OCI-M1 (cell line): ENCODE measurements at regions not wholly inside any gene's neighbourhood (a gene's known extent, or its start where the extent isn't known, plus 50 kb on each side); places are given as distances from the start of the nearest gene placed in this dataset.

ENCODE experiments used
- DNase-seq: peaks from one replicate; lab custom pipeline; 2025; lab: John Stamatoyannopoulos, UW

DNA sequence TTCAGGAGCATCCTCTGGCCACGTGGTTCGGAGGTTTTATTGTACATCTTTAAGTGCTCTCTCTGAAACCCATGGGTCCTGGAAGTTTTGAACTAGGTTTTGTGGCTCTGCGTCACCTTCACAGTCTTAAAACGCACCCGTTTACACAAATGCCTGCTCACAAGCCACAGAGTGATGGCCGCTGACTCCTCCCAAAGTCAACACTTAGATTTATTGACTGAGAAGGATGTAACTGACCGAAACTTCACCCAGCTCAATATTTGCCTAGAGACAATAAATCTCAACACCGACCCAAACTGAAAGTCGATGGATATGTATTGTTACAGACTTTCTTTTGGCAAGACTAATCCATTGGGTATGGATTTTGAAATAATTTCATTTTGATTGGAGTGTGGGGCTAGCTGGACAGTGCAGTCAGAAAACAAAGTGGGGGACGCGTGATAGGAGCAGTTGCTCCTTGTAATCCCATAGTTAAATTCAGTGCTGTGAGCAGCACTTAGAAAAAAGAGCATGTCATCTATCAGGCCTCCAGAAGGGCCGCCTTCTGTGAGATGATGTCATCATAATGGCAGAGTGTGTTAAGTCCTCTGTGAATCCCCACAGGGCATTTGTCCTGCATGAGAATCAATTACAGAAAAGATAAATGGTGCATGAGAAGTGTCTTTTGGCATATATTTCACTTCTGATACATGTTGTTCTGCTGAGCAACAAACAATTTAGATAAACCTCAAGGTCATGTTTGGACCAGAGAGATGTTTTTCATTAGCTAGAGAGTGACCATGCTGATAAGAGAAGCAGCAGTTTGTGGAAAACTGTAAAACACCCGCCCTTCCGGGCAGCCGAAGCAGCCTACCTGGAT lies 183.7 kb downstream of the INO80D start:
- peak; percentile 47 for DNase-seq

DNA sequence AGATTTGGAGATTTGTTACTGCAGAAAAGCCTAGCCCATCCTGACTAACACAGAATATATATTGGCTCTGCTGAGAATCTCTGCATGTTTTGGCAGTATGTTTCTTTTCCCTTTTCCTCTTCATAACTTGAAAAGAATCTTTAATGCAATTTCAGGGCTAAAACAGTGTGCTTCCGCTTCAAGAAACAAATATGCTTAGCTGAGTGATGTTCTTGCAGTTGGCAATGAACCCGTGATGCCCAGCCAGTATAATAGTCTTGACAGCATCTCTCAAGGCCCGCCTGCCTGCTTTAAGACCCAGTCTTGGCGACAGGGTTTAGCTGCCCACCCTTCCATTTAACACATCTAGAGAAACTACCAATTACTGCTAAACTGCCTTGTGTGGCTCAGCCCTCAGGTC lies 184.5 kb downstream of the INO80D start:
- DNase-seq: no peak

DNA sequence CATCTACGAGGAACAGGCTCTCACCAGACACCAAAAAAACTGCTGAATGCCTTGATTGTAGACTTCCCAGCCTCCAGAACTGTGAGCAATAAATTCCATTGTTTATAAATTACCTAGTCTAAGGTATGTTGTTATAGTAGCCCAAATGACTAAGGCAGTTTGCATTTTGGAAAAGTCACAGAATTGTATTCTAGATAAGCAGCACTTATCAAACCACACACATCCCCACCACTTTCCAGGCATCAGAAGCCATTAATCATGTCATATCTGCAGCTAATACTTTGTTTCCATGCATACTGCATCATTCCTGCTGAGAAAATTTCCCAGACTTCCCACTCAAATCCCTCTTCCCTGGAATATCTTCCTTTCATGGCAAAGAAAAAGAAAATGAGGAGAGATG lies 187.2 kb downstream of the INO80D start:
- peak; percentile 4 for DNase-seq

DNA sequence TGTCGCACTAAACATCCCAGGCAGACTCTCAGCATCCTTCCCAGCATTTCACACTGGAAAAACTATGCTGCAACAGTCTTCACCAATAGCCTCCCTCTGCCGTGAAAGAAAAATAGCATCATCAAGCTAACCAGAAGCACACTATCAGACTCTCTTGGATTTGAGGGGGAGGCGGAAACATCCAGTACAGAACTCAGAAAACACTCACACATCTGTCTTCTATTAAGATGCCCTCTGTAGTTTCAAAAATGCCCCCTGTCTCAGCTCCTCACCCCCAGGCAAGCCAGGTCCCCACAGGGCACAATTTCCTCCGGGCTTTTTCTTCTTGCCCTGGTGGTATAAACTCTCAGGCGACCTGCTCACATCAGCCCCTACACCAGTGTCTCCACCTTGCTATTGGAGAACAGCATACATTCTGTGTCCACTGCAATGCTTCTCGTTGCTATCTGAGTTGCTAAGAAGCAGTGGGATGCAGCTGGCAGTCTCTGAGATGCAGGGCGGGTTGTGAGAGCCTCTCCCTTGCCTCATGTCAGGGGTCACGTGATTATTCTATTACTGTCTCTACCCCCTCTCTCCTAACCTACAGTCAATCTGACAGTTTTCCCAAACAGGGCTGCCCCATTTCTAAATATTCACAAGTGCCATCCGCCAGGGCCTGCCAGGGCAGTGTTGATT lies 189.9 kb downstream of the INO80D start:
- no peak for DNase-seq

DNA sequence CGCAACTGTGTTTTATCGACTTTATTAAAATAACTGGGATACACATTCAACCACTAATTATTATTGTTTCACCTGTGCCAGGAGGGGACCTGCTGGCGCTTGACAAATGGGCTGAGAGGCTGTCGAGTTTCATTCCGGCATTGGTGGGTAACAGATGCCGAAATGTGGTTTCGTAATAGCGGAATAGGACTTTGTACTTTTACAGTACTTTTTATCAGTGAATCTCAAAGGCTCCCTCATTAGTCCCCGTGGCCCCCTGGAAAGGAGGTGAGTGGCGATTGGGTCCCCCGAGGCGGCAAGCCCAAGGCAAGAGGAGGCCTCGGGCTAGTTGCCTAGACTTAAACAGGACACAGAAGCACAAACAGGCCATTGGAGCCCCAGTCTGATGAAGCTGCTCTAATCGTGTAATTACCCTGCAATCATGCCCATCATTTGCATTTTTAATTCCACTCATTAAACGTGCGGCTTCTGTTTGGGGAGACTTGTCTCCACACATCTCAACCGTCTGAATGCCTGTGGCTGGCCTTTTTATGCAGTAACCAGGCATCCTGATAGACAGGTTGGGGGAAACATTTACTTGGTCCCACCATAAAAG lies 193.2 kb downstream of the INO80D start:
- no peak for DNase-seq

DNA sequence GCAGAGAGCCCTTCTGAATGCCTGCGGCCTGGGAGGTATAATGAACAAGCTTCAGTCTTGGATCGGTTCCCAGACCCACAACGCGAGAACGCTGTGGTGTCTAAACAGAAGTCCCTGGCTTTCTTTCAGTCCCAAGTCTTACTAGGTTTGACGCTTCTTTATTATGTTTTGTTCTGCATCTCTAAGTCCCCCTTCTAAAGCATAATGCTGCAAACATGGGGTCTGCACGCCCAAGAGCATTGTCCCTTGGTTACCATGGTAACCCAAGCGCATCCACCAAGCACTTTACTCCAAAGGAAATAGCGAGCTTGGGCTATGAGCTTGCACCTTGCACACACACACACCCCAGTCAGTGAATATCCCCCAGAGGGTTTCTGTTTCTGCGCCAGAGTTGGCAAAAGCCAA lies 193.7 kb downstream of the INO80D start:
- DNase-seq: no peak

DNA sequence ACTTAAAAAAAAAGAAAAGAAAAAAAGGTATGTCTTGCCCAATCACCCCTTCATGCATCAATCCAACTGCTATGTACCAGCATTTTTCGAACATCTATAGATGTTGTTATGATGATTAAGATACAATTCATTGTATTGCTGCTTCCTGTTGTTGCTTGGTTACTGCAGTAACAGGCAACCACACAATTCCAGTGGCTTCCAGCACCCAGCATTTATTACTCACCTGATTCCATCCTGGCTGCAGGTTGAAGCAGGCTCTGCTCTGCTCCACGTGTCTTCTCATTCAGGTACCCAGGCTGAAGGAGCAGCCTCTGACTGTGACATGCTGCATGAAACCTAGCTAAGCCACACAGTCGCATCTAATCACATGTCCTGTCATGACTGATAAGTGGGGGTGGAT lies 196.9 kb downstream of the INO80D start:
- DNase-seq: no peak

DNA sequence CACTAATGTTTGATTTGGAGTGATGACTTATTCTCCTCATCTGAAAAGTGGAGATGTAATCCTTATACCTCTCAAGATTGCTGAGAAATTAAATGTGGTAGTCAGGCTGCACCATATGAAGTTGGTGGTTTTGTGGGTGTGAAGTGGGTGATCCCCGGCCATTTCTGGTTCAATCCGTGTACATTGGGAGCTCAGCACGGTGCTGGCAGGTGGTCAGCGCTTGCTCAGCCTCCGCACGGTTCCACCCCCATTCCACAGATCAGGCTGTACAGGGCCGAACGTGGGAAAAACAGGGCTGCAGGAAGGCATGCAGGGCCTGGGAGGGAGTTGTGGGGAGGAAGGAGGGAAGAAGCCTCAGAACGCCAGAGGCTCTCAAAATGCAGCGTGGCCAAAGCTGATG lies 198.3 kb downstream of the INO80D start:
- no peak for DNase-seq

DNA sequence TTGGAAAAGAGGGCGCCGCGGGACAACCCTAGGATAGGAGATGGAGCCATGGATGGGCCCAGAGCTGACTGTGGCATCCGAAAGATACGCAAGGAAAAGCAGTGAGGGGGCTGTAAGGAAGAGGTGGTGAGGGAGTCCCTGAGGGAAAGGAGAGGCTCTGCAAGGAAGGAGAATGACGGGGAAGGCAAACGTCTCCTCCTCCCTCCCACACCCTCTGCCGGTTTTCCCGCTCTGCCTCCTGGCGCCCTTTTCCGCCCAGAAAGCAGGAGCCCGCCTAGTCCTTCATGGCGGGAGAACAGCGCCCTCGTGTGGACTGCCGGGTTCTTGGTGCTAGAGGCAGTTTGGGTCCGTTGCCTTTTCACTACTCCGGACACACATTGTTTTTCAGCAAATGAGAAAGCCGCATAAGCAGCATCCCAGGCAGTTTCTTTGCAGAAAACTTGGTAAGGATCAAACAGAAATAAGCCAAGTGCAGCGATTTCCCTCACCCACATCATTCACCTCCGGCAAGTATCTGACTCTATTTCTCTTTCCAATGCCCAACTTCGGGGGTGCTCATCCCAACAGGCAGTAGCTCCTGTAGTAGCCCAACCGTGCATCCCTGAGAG lies 200.4 kb downstream of the INO80D start:
- peak; percentile 83 for DNase-seq

DNA sequence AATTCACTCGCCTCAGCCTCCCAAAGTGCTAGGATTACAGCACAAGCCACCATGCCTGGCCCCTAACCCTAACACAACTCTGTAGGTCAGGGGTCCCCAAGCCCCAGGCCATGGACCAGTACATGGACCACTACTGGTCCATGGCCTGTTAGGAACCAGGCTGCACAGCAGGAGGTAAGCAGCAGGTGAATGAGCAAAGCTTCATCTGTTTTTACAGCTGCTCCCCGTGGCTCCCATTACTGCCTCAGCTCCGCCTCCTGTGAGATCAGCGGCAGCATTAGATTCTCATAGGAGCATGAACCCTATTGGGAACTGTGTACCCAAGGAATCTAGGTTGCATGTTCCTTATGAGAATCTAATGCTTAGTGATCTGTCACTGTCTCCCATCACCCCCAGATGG lies 201.7 kb downstream of the NRP2 start:
- DNase-seq: no peak

DNA sequence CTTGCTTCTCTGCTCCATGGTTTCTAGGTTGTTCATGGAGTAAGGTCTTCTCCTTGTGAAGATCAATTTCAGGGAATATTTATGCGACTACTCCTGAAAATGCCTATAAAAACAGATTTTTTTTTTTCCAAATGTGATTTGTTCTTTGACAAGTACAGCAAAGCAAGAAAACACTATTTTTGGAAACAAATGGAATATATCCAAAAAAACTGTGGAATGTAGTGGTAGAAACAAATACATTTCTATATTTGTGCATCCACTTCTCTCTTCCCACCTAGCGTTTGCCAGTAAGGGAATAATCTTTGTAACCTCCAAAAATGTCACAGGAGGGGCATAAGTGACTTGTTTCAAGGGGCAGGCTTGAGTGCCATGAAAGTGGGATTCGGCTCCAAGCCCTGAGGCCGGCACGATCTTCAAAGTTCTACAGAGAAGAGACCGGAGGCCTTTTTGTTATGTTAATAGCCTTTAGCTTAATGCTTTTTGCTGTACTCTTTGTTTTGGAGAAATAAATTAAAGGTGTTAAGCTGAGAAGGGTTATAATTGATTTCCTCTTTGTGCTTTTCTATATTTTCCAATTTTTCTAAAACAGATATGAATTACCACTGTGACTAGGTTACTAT lies 200.6 kb downstream of the NRP2 start:
- no peak for DNase-seq

DNA sequence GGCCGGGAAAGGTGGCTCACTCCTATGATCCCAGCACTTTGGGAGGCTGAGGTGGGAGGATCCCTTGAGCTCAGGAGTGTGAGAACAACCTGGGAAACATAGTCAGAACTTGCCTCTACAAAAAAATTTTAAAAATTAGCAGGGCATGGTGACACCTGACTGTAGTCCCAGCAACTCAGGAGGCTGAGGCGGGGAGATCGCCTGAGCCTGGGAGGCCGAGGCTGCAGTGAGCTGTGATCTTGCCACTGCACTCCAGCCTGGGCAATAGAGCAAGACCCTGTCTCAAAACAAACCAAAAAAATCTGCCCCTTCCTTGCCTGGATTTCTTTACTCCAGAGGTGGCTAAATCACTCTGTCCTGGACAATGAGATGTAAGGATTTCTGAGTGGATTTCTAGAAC lies 197.7 kb downstream of the NRP2 start:
- DNase-seq: no peak

DNA sequence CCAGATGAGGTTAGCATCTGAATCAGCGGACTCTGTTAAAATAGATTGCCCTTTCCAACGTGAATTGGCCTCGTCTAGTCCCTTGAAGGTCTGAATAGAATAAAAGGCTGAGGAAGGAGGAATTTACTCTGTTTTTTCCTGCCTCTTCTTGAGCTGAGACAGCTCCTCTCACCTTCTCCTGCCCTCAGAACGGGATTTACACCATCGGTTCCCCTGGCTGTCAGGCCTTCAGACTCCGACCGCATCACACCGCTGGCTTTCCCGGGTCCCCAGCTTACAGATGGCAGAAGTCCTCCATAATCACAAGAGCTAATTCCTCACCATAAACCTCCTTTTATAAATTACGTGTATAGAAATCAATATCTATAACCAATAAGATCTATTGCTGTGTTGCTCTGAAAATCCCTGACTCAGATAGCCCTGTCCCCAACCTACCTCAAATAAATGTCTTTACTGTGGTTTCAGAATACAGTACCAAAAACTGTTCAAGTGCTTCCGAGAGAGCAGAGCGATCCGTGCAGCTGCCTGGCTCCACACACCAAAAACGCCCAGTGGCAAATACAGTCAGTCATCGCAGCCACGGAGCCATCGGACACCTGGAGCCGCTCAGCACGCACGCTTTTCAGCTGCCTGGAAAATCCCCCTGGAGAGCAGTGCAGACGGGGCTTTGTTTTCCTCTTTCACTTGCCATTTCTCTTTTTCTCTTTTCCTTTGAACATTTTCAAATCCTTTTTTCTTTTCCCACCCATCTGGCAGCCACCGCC lies 196.9 kb downstream of the NRP2 start:
- DNase-seq: no peak

DNA sequence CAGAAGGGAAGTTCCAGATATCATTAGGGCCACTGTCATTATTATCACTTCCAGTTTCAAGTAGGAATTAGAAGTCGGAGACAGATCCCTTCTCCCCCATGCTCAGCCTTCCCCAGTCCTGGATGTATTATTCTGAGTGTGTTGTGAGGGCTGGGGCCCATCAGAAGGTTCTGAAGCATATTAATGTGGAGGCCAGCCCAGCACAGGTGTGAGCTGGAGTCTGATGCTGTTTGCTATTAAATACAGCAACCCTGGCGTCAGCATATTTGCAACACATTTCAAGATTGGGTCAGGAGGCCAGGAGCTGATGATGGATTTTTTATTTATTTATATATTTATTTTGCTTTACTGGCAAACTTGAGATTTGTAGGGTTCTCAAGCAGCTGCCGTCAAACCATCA lies 195.2 kb downstream of the NRP2 start:
- DNase-seq: no peak

DNA sequence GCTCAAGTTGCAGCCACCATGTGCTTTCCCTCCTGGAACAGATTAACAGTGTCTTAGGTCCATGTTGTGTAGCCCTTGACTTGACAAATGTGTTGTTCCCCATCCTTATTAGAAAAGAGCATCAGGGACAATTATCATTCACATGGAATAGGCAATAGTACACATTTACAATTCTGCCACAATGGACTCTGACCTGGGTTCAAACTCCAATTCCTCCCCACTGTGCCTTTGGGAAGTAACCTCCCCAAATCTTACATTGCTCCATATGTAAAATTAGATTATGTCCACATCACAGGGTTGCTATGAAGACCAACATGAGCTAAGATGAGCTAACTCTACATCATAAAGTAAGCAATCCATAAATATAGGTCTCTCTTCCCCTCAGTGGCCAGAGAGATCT lies 193.8 kb downstream of the NRP2 start:
- no peak for DNase-seq

DNA sequence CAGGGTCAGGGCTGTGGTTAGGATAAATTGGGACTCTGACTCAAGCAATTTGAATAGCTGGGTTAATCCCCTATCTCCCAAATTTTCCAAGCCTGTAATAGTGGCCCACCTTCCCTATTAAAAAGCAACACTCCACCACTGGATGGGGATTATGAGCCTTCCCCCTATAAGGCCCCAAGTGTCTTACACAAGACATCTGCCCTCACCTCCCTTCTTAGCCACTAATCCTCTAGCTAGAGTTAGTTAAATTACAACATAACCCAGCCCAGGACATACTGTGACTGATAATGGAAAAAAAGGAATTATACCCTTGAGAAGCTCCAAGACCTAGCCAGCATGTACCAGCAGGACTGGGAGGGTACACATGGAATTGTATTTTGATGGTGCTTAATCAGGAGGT lies 190.4 kb downstream of the NRP2 start:
- DNase-seq: no peak

DNA sequence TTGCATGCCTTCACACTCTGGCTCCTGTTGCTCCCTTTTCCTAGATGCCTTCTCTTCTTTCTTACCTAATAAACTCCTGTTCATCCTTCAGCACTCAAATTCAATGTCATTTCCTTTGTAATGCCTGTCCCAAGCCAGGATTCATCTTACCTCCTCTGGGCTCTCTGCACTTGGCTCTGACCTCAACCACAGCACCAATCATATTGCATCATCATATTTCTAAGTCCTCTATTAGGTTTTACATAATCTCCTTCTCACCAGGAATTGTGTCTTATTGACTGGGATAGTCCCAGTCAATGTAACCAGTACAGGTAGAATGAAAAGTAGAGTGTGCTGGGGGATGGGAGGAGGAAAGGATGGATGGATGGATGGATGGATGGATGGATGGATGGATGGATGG lies 187.1 kb downstream of the NRP2 start:
- DNase-seq: peak; percentile 35

DNA sequence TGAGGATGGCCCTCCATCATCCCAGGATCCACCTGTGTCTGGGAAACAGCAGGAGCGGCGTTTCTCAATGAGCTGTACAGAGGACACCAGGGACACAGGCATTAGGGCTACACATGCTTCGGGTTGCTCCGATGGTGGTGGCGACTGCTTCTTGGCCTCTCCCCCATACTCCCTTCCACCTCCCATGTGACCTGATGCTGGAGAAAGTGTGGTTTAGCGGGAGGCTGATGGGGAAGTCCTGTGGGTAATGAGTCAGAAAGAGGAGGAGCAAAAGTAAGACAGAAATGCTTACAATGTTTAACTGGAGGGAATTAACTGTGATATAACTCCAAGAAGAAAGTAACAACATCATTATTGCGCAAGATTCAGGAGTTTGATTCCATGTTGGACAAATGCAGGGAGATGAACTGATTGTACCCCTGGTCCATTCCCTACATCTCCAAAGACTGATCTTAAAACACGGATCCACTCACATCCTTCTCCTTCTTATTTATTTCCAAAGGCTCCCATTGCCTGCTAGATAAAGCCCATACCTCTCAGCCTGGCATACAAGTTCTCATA lies 186.6 kb downstream of the NRP2 start:
- peak; percentile 84 for DNase-seq

DNA sequence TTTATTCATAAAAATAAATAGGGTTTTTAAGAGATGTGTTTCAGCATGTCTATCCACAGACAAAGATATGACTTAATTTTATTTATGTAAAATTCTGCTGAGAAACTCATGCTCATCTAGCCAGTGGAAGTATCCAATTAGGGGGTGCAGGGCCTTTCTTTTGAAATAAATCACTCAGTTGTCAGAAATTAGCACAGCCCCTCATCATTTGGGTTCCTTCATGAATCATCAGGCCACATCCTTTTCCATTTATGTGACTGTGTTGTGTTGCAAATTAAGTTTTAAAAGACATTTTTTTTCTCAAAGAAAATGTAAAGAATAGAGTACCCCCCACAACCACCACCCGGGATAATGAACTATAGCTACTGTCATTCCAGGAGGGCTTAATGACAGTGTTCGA lies 185.8 kb downstream of the NRP2 start:
- DNase-seq: no peak

DNA sequence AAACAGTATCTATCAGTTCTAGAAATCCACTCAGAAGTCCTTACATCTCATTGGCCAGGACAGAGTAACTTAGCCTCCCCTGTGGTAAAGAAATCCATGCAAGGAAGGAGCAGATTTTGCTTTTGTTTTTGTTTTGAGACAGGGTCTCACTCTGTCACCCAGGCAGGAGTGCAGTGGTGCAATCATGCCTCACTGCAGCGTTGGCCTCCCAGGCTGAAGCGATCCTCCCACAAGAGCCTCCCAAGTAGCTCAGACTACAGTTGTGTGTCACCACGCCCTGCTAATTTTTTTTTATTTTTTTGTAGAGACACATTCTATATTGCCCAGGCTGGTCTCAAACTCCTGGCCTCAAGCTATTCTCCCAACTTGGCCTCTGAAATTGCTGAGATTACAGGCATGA lies 185.1 kb downstream of the NRP2 start:
- no peak for DNase-seq

DNA sequence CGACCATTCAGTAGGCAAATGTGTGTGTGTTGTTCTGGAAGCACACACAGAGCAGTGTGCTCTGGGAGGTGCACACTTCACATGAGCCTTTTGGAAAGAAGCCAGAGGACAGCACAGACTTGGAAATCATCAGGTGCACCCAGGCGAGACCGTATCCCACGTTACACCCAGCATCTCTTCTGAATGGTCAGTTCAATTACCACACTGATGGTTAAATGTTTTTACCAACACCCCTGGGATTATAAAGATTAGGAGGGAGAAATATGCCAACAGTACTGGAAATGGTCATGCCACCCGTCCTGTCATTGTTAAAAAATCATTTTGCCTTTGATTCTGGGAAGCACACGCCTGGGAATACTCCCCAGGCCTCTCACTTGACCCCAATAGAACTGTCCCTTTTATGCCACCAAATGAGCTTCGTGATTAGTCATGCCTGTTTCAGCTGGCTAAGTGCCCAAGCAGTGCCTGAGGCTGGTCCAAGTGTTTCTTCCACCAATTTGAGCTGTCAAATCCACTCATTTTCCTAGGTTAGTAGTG lies 183.7 kb downstream of the NRP2 start:
- DNase-seq: no peak
